ENCODE measurements at regions not wholly inside any gene's neighbourhood (a gene's known extent, or its start where the extent isn't known, plus 50 kb on each side); places are given as distances from the start of the nearest gene placed in this dataset.

- H3K27ac ChIP-seq = no peak overlapping the region
- TF ChIP-seq ZFX (IDR thresholded peaks at IDR 0.05) = no peak
- TF ChIP-seq, protein P1, sequence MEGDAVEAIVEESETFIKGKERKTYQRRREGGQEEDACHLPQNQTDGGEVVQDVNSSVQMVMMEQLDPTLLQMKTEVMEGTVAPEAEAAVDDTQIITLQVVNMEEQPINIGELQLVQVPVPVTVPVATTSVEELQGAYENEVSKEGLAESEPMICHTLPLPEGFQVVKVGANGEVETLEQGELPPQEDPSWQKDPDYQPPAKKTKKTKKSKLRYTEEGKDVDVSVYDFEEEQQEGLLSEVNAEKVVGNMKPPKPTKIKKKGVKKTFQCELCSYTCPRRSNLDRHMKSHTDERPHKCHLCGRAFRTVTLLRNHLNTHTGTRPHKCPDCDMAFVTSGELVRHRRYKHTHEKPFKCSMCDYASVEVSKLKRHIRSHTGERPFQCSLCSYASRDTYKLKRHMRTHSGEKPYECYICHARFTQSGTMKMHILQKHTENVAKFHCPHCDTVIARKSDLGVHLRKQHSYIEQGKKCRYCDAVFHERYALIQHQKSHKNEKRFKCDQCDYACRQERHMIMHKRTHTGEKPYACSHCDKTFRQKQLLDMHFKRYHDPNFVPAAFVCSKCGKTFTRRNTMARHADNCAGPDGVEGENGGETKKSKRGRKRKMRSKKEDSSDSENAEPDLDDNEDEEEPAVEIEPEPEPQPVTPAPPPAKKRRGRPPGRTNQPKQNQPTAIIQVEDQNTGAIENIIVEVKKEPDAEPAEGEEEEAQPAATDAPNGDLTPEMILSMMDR (conservative IDR thresholded peaks at IDR 0.05) = no peak
Observed at GRCh38 chr2:6343076-6343475, 522.6 kb downstream of the CMPK2 start.

DNA sequence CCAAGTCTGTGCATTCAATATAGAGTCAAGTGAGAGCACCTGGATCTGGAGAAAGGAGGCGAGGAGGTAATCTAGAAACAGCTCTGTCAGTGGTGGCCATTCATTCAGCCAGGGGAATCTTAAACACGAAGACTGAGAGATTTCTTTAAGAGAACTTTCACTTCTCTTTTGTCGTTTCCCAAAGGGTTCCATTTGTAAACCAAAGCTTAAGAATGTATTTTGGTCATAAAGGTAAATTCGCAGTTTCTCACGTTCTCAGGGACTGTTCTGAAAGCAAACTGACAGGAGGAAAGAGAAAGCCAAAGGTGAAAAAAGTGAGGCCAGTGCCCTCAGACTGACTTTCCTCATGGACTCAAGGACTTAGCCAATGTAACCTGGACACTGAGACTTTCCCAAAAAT is 513.5 kb downstream of the CMPK2 start:
- no peak for TF ChIP-seq ZFX (IDR thresholded peaks at IDR 0.05)
- TF ChIP-seq, protein P1 (conservative IDR thresholded peaks at IDR 0.05) = no peak
- H3K27ac ChIP-seq = no peak overlapping the region

DNA sequence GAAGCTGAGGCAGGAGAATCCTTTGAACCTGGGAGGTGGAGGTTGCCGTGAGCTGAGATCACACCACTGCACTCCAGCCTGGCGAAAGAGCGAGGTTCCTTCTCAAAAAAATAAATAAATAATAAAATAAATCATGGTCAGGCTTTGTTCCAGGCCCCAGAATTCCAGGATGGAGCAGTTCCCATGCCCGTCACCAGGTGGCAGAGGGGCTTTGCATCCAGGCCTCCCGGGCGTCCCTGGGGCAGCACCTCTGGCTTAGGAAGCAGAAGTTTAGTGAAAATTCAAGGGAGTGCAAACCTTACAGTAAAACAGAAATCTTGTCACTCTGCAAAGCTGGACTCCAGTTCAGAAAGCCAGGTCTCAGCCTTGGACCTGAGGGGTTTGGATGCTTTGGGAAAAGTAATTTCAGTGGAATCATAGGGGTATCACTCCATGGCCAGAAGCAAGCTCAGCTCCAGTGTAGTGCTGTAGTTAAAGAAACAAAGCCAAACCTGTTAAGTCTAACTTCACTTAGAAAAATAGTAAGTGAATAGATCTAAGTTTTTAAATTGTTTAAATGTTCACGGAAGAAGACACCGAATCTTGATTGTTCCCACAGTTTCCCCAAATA is 512.7 kb downstream of the CMPK2 start:
- H3K27ac ChIP-seq = no peak overlapping the region

GRCh38 chr2:6353669-6354068 is 512.0 kb downstream of the CMPK2 start:
- no peak overlapping the region for H3K27ac ChIP-seq
- no peak for TF ChIP-seq ZFX (IDR thresholded peaks at IDR 0.05)
- TF ChIP-seq, protein P1 (conservative IDR thresholded peaks at IDR 0.05) = no peak

More for the DNA sequence above, 512.7 kb downstream of the CMPK2 start:
- TF ChIP-seq ZFX (IDR thresholded peaks at IDR 0.05) = no peak
- TF ChIP-seq, protein P1 (conservative IDR thresholded peaks at IDR 0.05) = peak; percentile 80

GRCh38 chr2:6354546-6354945 is 511.2 kb downstream of the CMPK2 start:
- H3K27ac ChIP-seq = no peak overlapping the region
- TF ChIP-seq, protein P1 (conservative IDR thresholded peaks at IDR 0.05) = no peak
- TF ChIP-seq ZFX (IDR thresholded peaks at IDR 0.05) = no peak

DNA sequence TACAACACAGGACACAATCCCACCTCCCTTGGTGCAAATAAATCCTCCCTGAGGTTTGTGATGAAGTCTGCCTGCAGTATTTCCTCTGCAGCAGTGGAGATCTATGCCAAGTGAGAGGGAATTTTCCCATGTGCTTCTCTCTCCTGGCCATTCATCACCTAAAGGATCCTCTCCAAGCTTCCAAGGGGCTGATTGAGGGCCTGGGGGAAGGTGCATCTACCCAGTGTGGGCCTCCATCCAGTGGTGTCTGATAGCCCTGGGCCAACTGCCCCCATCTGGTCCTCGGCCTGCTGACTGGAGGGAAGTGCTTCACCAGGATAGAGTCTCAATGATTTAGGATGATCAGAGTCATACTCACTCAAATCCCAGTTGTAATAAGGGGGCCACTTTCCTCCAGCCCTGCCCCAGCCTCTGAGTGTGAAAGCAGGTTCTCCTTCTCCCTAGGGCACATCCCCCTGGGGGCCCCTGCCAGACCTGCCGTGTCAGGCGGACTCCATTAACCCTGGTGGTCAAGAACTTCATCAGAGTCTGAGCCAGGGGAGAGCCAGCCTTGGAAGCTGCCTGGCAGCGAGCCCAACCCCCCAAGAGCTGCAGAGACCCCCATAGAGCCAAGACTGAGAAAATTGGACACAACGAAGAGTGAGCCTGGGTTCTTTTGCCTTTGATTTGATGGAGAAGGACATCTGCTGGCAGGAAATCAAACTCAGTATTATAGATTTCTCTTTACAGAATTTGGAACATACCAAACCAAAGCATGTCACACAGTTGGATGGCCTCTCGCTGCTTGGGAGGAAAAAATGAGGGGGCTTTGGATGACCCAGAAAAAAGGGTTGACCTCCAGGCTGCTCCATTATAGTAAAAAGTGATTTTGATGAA is 509.6 kb downstream of the CMPK2 start:
- no peak for TF ChIP-seq ZFX (IDR thresholded peaks at IDR 0.05)
- TF ChIP-seq, protein P1 (conservative IDR thresholded peaks at IDR 0.05) = no peak
- no peak overlapping the region for H3K27ac ChIP-seq

GRCh38 chr2:6358546-6358945 is 507.2 kb downstream of the CMPK2 start:
- no peak overlapping the region for H3K27ac ChIP-seq
- TF ChIP-seq ZFX (IDR thresholded peaks at IDR 0.05) = no peak
- TF ChIP-seq, protein P1 (conservative IDR thresholded peaks at IDR 0.05) = no peak
